HCT116 (cell line): ENCODE measurements at regions not wholly inside any gene's neighbourhood (a gene's known extent, or its start where the extent isn't known, plus 50 kb on each side); places are given as distances from the start of the nearest gene placed in this dataset.

Source experiments
- ATAC-seq: fragments of 200-7000 bp; cut with Tn5 transposase; 2 replicates; pipeline ENCODE4 v1.9.1; 2020; ENCODE audit warnings: mild to moderate bottlenecking, moderate library complexity
- BruUV-seq: library from RNA; stranded (reverse); fragments of 400-500 nt; replicated peaks from 2 replicates; lab custom pipeline; 2021; lab: Mats Ljungman, UMichigan
- CTCF ChIA-PET: fragments of 300-600 bp; sonication (Branson Sonifier 250); formaldehyde crosslinking; loops from one replicate; lab custom pipeline; 2021; ENCODE audit warnings: antibody characterized with exemption; lab: Charles Lee
- POLR2A ChIA-PET: fragments of 300-600, 350-600 bp; sonication (Branson Sonifier 250); formaldehyde crosslinking; loops from one replicate; lab custom pipeline; 2021; ENCODE audit warnings: antibody characterized with exemption; lab: Charles Lee
- RAD21 ChIA-PET, 2 experiments: fragments of 300-600 bp; sonication (Branson Sonifier 250); formaldehyde crosslinking; loops; one replicate each; lab custom pipeline; 2023; ENCODE audit warnings: low total read pairs in 2 of 2; ENCODE audit not compliant: uncharacterized antibody in 2 of 2, unreplicated experiment in 2 of 2, low non-redundant PET in 1 of 2; lab: Charles Lee
- DNase-seq: peaks from one replicate; pipeline ENCODE4 v3.0.0-alpha.2; 2010; ENCODE audit warnings: low read depth, low spot score
- H2AFZ ChIP-seq: fragments of 200-600 bp; shearing (Covaris generic), sonication (generic); 2 replicates; pipeline ENCODE4 v1.6.1; 2017; ENCODE audit warnings: low read depth, mixed run types, mixed read lengths, antibody characterized with exemption, low read length; ENCODE audit not compliant: poor library complexity, severe bottlenecking
- H3K27ac ChIP-seq: 2 replicates; pipeline ENCODE4 v1.5.1; 2012; ENCODE audit warnings: low read depth, low read length
- H3K27me3 ChIP-seq: fragments of 200-600 bp; sonication (generic); 2 replicates; pipeline ENCODE4 v1.6.1; 2016; ENCODE audit warnings: mixed run types, low read length, mixed read lengths; ENCODE audit not compliant: insufficient read depth
- H3K36me3 ChIP-seq, 2 experiments: fragments of 200-500 bp in 1 of 2; fragments of 200-600 bp in 1 of 2; sonication (Bioruptor generic) in 1 of 2; sonication (generic) in 1 of 2; 2 replicates each; pipeline versions ENCODE4 v1.5.1 to v1.6.1; 2014 to 2016; ENCODE audit warnings: low read length in 2 of 2, inconsistent platforms in 1 of 2, mixed read lengths in 1 of 2, mixed run types in 1 of 2; ENCODE audit not compliant: insufficient read depth in 2 of 2, control insufficient read depth in 1 of 2
- H3K4me1 ChIP-seq, 2 experiments: fragments of 200-600 bp in 1 of 2; sonication (generic) in 1 of 2; 2 replicates each; pipeline versions ENCODE4 v1.5.1 to v1.6.1; 2012 to 2017; ENCODE audit warnings: low read length in 2 of 2, inconsistent platforms in 1 of 2, mild to moderate bottlenecking in 1 of 2, mixed read lengths in 1 of 2, mixed run types in 1 of 2, moderate library complexity in 1 of 2; ENCODE audit not compliant: insufficient read depth in 2 of 2, control insufficient read depth in 1 of 2
- H3K4me2 ChIP-seq: fragments of 200-600 bp; sonication (generic); 2 replicates; pipeline ENCODE4 v1.6.1; 2017; ENCODE audit warnings: mixed run types, low read length, mixed read lengths
- H3K4me3 ChIP-seq, 2 experiments: fragments of 200-600 bp in 1 of 2; sonication (generic) in 1 of 2; replicated peaks in 1 of 2; 2 replicates each; pipeline ENCODE4 v1.5.1; 2011 to 2016; ENCODE audit warnings: low read length in 2 of 2, control low read depth in 1 of 2, low read depth in 1 of 2, mild to moderate bottlenecking in 1 of 2, mixed read lengths in 1 of 2, mixed run types in 1 of 2
- H3K79me2 ChIP-seq: fragments of 200-600 bp; sonication (generic); 2 replicates; pipeline ENCODE4 v1.6.1; 2017; ENCODE audit warnings: mild to moderate bottlenecking, mixed run types, low read length, moderate library complexity, mixed read lengths; ENCODE audit not compliant: insufficient read depth
- H3K9ac ChIP-seq: fragments of 200-600 bp; sonication (generic); 2 replicates; pipeline ENCODE4 v1.6.1; 2016; ENCODE audit warnings: low read length, mixed read lengths
- H3K9me2 ChIP-seq: fragments of 200-600 bp; sonication (generic), shearing (Covaris generic); 2 replicates; pipeline ENCODE4 v1.6.1; 2017; ENCODE audit warnings: mixed run types, mild to moderate bottlenecking, moderate library complexity; ENCODE audit not compliant: insufficient read depth
- H3K9me3 ChIP-seq, 2 experiments: fragments of 200-500 bp in 1 of 2; fragments of 200-600 bp in 1 of 2; sonication (Bioruptor generic) in 1 of 2; sonication (generic) in 1 of 2; 2 replicates each; pipeline ENCODE4 v1.6.1; 2014 to 2017; ENCODE audit warnings: low read length in 2 of 2, mixed read lengths in 2 of 2, inconsistent platforms in 1 of 2, low read depth in 1 of 2, mild to moderate bottlenecking in 1 of 2, mixed run types in 1 of 2, moderate library complexity in 1 of 2; ENCODE audit not compliant: control insufficient read depth in 1 of 2, insufficient read depth in 1 of 2
- H4K20me1 ChIP-seq: fragments of 200-600 bp; sonication (generic), shearing (Covaris generic); 2 replicates; pipeline ENCODE4 v1.6.1; 2017; ENCODE audit warnings: mixed run types, mild to moderate bottlenecking, moderate library complexity; ENCODE audit not compliant: insufficient read depth
- CBX3 ChIP-seq: IDR thresholded peaks from 2 replicates; pipeline ENCODE4 v1.6.1; 2012; ENCODE audit warnings: low read depth
- EGR1 ChIP-seq: IDR thresholded peaks from 2 replicates; pipeline ENCODE4 v1.6.1; 2012; ENCODE audit warnings: low read depth
- ELF1 ChIP-seq: IDR thresholded peaks from 2 replicates; pipeline ENCODE4 v1.6.1; 2012; ENCODE audit warnings: low read depth, borderline replicate concordance
- EZH2 ChIP-seq: fragments of 200-600 bp; sonication (generic); IDR thresholded peaks from 2 replicates; pipeline ENCODE4 v1.6.1; 2017; ENCODE audit warnings: antibody characterized with exemption, mixed run types
- FOSL1 ChIP-seq: IDR thresholded peaks from 2 replicates; pipeline ENCODE4 v1.6.1; 2012; ENCODE audit warnings: low read depth
- JUND ChIP-seq: IDR thresholded peaks from 2 replicates; pipeline ENCODE4 v1.6.1; 2012
- POLR2A ChIP-seq: IDR thresholded peaks from 2 replicates; pipeline ENCODE4 v1.7.0; 2011; ENCODE audit warnings: borderline replicate concordance; ENCODE audit not compliant: insufficient read depth, insufficient read length; ENCODE audit errors: extremely low read depth
- RAD21 ChIP-seq: IDR thresholded peaks from 2 replicates; pipeline ENCODE4 v1.6.1; 2012; ENCODE audit warnings: low read depth, mild to moderate bottlenecking
- SP1 ChIP-seq: IDR thresholded peaks from 2 replicates; pipeline ENCODE4 v1.6.1; 2012; ENCODE audit warnings: low read depth
- TCF7L2 ChIP-seq: IDR thresholded peaks from 2 replicates; pipeline ENCODE4 v1.7.0; 2011; ENCODE audit warnings: borderline replicate concordance, inconsistent platforms; ENCODE audit not compliant: insufficient read depth, insufficient read length; ENCODE audit errors: extremely low read depth
- YY1 ChIP-seq: IDR thresholded peaks from 2 replicates; pipeline ENCODE4 v1.6.1; 2011; ENCODE audit warnings: low read length, low read depth, moderate library complexity, mild to moderate bottlenecking; ENCODE audit not compliant: insufficient replicate concordance; ENCODE audit errors: extremely low read depth
- ZBTB33 ChIP-seq: IDR thresholded peaks from 2 replicates; pipeline ENCODE4 v1.6.1; 2011; ENCODE audit warnings: mild to moderate bottlenecking, low read length, moderate library complexity; ENCODE audit not compliant: insufficient replicate concordance; ENCODE audit errors: extremely low read depth
- ZFX ChIP-seq: fragments of 450-650 bp; IDR thresholded peaks from 2 replicates; pipeline ENCODE4 v1.6.1; 2017
- intact Hi-C: fragments of 100-400 bp; cut with micrococcal nuclease; formaldehyde crosslinking; loops from 2 replicates; pipeline ENCODE4 v1.10.0; 2022
- TF ChIP-seq, protein P1 (sequence below), 3 experiments: fragments of 200-600 bp in 1 of 3; sonication (generic) in 1 of 3; IDR thresholded peaks in 2 of 3; conservative IDR thresholded peaks in 1 of 3; 2 replicates each; pipeline ENCODE4 v1.5.1; 2012 to 2017; ENCODE audit warnings: low read depth in 2 of 3, low read length in 2 of 3, antibody characterized with exemption in 1 of 3, borderline replicate concordance in 1 of 3, control low read depth in 1 of 3, mild to moderate bottlenecking in 1 of 3, mixed read lengths in 1 of 3, mixed run types in 1 of 3, moderate library complexity in 1 of 3; ENCODE audit not compliant: insufficient read depth in 1 of 3
- TF ChIP-seq, protein P2 (sequence below): IDR thresholded peaks from 2 replicates; pipeline ENCODE4 v1.6.1; 2012
- TF ChIP-seq, protein P3 (sequence below): IDR thresholded peaks from 2 replicates; pipeline ENCODE4 v1.6.1; 2012

DNA sequence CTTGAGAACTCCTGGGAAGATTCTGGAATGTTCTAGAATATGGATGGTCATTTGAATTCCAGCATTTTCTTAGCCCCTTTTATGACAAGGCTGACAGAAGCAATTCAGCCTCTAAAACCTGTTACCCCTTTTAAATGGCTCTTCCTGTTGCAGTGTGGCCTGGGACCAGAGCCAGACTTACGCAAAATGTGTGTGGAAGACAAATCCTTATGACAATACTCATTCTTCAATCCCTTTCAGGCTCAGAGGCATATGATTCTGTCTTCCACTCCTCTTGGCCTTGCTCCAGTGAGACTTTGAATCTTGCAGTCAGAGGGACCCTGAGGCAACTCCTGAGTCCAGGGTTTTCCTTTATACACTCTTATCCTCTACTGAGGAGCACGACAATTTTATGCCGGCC, 287.0 kb downstream of the CLIC5 start:
- ATAC-seq (no peak), DNase-seq (no peak)
- ChIA-PET RAD21 (no interaction called here), CTCF (no interaction called here), POLR2A (no interaction called here)
- no peak overlapping the region for H3K4me3 ChIP-seq
- no peak overlapping the region for H3K27ac ChIP-seq
- no peak overlapping the region for H3K9ac ChIP-seq
- H3K4me2 ChIP-seq, result no peak overlapping the region
- H3K4me1 ChIP-seq, result peaks cover 6 to 10% of the 10 kb centered on the region in 2 experiments
- TF ChIP-seq POLR2A (no peak), JUND (no peak), YY1 (no peak), ZBTB33 (no peak), EGR1 (no peak), ELF1 (no peak), FOSL1 (no peak), EZH2 (no peak), RAD21 (no peak), SP1 (no peak), TCF7L2 (no peak), ZFX (no peak), CBX3 (no peak)
- TF ChIP-seq, protein P1, sequence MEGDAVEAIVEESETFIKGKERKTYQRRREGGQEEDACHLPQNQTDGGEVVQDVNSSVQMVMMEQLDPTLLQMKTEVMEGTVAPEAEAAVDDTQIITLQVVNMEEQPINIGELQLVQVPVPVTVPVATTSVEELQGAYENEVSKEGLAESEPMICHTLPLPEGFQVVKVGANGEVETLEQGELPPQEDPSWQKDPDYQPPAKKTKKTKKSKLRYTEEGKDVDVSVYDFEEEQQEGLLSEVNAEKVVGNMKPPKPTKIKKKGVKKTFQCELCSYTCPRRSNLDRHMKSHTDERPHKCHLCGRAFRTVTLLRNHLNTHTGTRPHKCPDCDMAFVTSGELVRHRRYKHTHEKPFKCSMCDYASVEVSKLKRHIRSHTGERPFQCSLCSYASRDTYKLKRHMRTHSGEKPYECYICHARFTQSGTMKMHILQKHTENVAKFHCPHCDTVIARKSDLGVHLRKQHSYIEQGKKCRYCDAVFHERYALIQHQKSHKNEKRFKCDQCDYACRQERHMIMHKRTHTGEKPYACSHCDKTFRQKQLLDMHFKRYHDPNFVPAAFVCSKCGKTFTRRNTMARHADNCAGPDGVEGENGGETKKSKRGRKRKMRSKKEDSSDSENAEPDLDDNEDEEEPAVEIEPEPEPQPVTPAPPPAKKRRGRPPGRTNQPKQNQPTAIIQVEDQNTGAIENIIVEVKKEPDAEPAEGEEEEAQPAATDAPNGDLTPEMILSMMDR (IDR thresholded peaks at IDR 0.05 in 2 of 3, conservative IDR thresholded peaks at IDR 0.05 in 1 of 3; ENCODE audit: borderline replicate concordance in 1 of 3, insufficient read depth in 1 of 3, low read depth in 2 of 3, low read length in 2 of 3), result no peak
- TF ChIP-seq, protein P2, sequence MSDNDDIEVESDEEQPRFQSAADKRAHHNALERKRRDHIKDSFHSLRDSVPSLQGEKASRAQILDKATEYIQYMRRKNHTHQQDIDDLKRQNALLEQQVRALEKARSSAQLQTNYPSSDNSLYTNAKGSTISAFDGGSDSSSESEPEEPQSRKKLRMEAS, result no peak
- TF ChIP-seq, protein P3, sequence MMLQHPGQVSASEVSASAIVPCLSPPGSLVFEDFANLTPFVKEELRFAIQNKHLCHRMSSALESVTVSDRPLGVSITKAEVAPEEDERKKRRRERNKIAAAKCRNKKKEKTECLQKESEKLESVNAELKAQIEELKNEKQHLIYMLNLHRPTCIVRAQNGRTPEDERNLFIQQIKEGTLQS, result no peak
- BruUV-seq, result no TSS peak
- H3K27me3 ChIP-seq, result no peaks in the 10 kb centered on the region
- intact Hi-C loops, result no loop called here
- H2AFZ ChIP-seq, result no peak overlapping the region
- H3K9me3 ChIP-seq, result no peaks in the 10 kb centered on the region
- no peaks in the 10 kb centered on the region for H4K20me1 ChIP-seq
- no peaks in the 10 kb centered on the region for H3K36me3 ChIP-seq
- H3K9me2 ChIP-seq, result no peaks in the 10 kb centered on the region
- H3K79me2 ChIP-seq, result no peaks in the 10 kb centered on the region
